NCI-H128 (cell line): ENCODE measurements at regions not wholly inside any gene's neighbourhood (a gene's known extent, or its start where the extent isn't known, plus 50 kb on each side); places are given as distances from the start of the nearest gene placed in this dataset.

Experiments used
- DNase-seq: peaks from one replicate; lab custom pipeline; 2025; ENCODE audit not compliant: unreplicated experiment; lab: John Stamatoyannopoulos, UW

- DNase-seq, result no peak
Measured at GRCh38 chr22:27655582-27656185, 145.9 kb downstream of the MN1 start.

- no peak for DNase-seq
Measured at GRCh38 chr22:27656970-27657369, 144.6 kb downstream of the MN1 start.

- DNase-seq, result no peak
Measured at GRCh38 chr22:27660306-27660705, 141.2 kb downstream of the MN1 start.

- DNase-seq, result no peak
Measured at GRCh38 chr22:27662359-27663301, 138.9 kb downstream of the MN1 start.

- no peak for DNase-seq
Measured at GRCh38 chr22:27663812-27664211, 137.7 kb downstream of the MN1 start.

- DNase-seq, result no peak
Measured at GRCh38 chr22:27666272-27666997, 135.1 kb downstream of the MN1 start.

- DNase-seq, result no peak
Measured at GRCh38 chr22:27667121-27667843, 134.3 kb downstream of the MN1 start.

- no peak for DNase-seq
Measured at GRCh38 chr22:27668828-27669797, 132.4 kb downstream of the MN1 start.

- no peak for DNase-seq
Measured at GRCh38 chr22:27669798-27670599, 131.6 kb downstream of the MN1 start.

GRCh38 chr22:27670701-27671412 lies 130.7 kb downstream of the MN1 start:
- no peak for DNase-seq

GRCh38 chr22:27671413-27671935 lies 130.1 kb downstream of the MN1 start:
- no peak for DNase-seq

GRCh38 chr22:27672721-27673418 lies 128.7 kb downstream of the MN1 start:
- no peak for DNase-seq

- no peak for DNase-seq
Measured at GRCh38 chr22:27673839-27674238, 127.7 kb downstream of the MN1 start.

GRCh38 chr22:27674261-27674923 lies 127.2 kb downstream of the MN1 start:
- DNase-seq, result no peak

GRCh38 chr22:27676545-27677213 lies 124.9 kb downstream of the MN1 start:
- DNase-seq, result no peak

- DNase-seq, result no peak
Measured at GRCh38 chr22:27677905-27678458, 123.6 kb downstream of the MN1 start.
